Testis (tissue), 2 donors: ENCODE measurements at regions not wholly inside any gene's neighbourhood (a gene's known extent, or its start where the extent isn't known, plus 50 kb on each side); places are given as distances from the start of the nearest gene placed in this dataset.

Source experiments
- DNase-seq: peaks from one replicate; pipeline ENCODE4 v3.0.0-alpha.2; 2019
- H3K27ac ChIP-seq, 2 donors: fragments of 200-600 bp; sonication (generic); one replicate each; pipeline ENCODE4 v1.5.1; 2019
- H3K27me3 ChIP-seq: fragments of 200-600 bp; sonication (generic); one replicate; pipeline ENCODE4 v1.5.1; 2019
- H3K36me3 ChIP-seq: fragments of 200-600 bp; sonication (generic); one replicate; pipeline ENCODE4 v1.5.1; 2017; ENCODE audit warnings: low read depth; ENCODE audit errors: missing control alignments
- H3K4me1 ChIP-seq: fragments of 200-600 bp; sonication (generic); one replicate; pipeline ENCODE4 v1.5.1; 2019
- H3K4me3 ChIP-seq, 2 donors: fragments of 200-600 bp; sonication (generic); one replicate each; pipeline ENCODE4 v1.5.1; 2017 to 2019
- H3K9me3 ChIP-seq: fragments of 200-600 bp; sonication (generic); one replicate; pipeline ENCODE4 v1.5.1; 2017
- CTCF ChIP-seq, 3 experiments: fragments of 450-650 bp in 2 of 3; fragments of 200-600 bp in 1 of 3; sonication (generic) in 1 of 3; IDR thresholded peaks; one replicate each; pipeline ENCODE4 v1.5.1; 2016 to 2019; ENCODE audit warnings: antibody characterized with exemption in 3 of 3, mild to moderate bottlenecking in 2 of 3, moderate library complexity in 1 of 3
- POLR2A ChIP-seq: fragments of 450-650 bp; IDR thresholded peaks from one replicate; pipeline ENCODE4 v1.6.1; 2017; ENCODE audit warnings: antibody characterized with exemption, mild to moderate bottlenecking, moderate library complexity
- WGBS, 2 donors: methylation state at CpG; one replicate each; pipeline ENCODE4 v1.1.5; 2018; 5-methylcytosine and 5-hydroxymethylcytosine counted together
- intact Hi-C: fragments of 100-400 bp; cut with DNase I; formaldehyde crosslinking; loops from one replicate; pipeline ENCODE4 v1.15.1; 2023; ENCODE audit warnings: low total_unique reads

GRCh38 chr6:26164120-26164505 is 76.9 kb downstream of the HFE start:
- intact Hi-C loops, result no loop called here
- no peak overlapping the region for H3K27ac ChIP-seq
- H3K9me3 ChIP-seq, result no peaks in the 10 kb centered on the region
- WGBS, 2 donors, result 78 to 92% methylated on average over 1 of the region's 1 CpG
- no peak overlapping the region for H3K4me3 ChIP-seq
- H3K27me3 ChIP-seq, result no peaks in the 10 kb centered on the region
- H3K36me3 ChIP-seq, result no peaks in the 10 kb centered on the region
- TF ChIP-seq POLR2A, result no peak
- no peak for TF ChIP-seq CTCF (IDR thresholded peaks at IDR 0.05)
- H3K4me1 ChIP-seq, result no peaks in the 10 kb centered on the region
- no peak for DNase-seq

- Histone ChIP-seq H3K4me3 (no peak overlapping the region), H3K36me3 (no peaks in the 10 kb centered on the region), H3K4me1 (no peaks in the 10 kb centered on the region), H3K9me3 (no peaks in the 10 kb centered on the region), H3K27me3 (no peaks in the 10 kb centered on the region), H3K27ac (no peak overlapping the region)
- TF ChIP-seq POLR2A (no peak), CTCF (IDR thresholded peaks at IDR 0.05) (no peak)
- 87 to 92% methylated on average over 5 to 6 of the region's 6 CpGs for WGBS, 2 donors
- DNase-seq, result no peak
- intact Hi-C loops, result no loop called here
These were observed 78.1 kb downstream of the HFE start for GRCh38 chr6:26165261-26165790.

GRCh38 chr6:26170181-26170580 is 83.0 kb downstream of the HFE start:
- Histone ChIP-seq H3K4me3 (no peak overlapping the region), H3K4me1 (peaks cover 5% of the 10 kb centered on the region), H3K27ac (no peak overlapping the region), H3K36me3 (no peaks in the 10 kb centered on the region), H3K27me3 (no peaks in the 10 kb centered on the region), H3K9me3 (no peaks in the 10 kb centered on the region)
- DNase-seq, result no peak
- WGBS, 2 donors, result 74 to 76% methylated on average over 2 of the region's 2 CpGs
- intact Hi-C loops, result no loop called here
- TF ChIP-seq CTCF (IDR thresholded peaks at IDR 0.05), result no peak
- no peak for TF ChIP-seq POLR2A

GRCh38 chr6:26170951-26171841 is 84.0 kb downstream of the HFE start:
- intact Hi-C loops, result no loop called here
- Histone ChIP-seq H3K27me3 (no peaks in the 10 kb centered on the region), H3K4me3 (peak overlapping the region; percentile 70 to 77), H3K9me3 (no peaks in the 10 kb centered on the region), H3K36me3 (no peaks in the 10 kb centered on the region), H3K27ac (peak overlapping the region; percentile 96 to 98), H3K4me1 (peaks cover 5% of the 10 kb centered on the region)
- TF ChIP-seq CTCF (IDR thresholded peaks at IDR 0.05) (no peak), POLR2A (no peak)
- no peak for DNase-seq
- WGBS, 2 donors, result 13 to 16% methylated on average over 10 of the region's 10 CpGs
